Kidney capillary endothelial cell (primary cell): ENCODE measurements at regions not wholly inside any gene's neighbourhood (a gene's known extent, or its start where the extent isn't known, plus 50 kb on each side); places are given as distances from the start of the nearest gene placed in this dataset.
A peak's percentile ranks its signal among the peaks of the same experiment; 100 is the strongest.

Source experiments
- DNase-seq: peaks from one replicate; pipeline ENCODE4 v3.0.0-alpha.2; 2018; ENCODE audit warnings: low spot score

DNA sequence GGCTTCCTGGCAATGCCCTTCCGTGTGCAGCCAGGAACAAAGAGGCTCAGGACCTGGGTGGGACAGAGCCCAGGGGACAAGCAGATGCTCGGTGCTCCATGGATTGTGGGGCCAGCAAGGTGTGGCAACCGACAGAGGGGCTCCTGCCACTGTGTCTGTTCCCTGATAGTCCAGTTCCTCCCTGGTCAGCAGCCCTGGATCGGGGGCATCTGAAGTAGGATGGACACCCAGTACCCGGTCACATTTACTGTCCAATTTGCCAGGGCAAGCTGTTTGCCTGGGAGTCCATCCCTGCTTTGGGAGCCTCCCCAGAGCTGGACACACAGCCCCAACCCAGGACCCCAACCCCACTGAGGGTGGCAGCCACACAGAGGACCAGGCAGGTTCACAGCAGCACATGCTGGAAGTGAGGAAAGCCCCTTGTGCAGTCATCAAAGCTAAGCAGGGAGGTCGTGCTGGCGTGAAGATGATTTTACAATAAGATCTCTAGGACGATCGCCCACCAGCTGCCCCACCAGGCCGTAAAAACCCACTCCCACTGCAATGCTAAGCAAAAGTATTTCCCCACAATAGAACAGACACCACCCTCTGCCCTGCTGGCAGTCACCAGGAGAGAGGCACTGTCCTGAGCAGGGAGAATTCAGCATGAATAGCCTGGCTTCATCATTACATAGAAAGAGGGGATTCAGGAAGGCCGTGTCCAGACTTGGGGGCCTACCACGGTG lies 141.7 kb downstream of the NDUFA10 start:
- no peak for DNase-seq

- no peak for DNase-seq
Measured at GRCh38 chr2:239882781-239883180, 142.4 kb downstream of the NDUFA10 start.

GRCh38 chr2:239882331-239882732 lies 142.8 kb downstream of the NDUFA10 start:
- no peak for DNase-seq

GRCh38 chr2:239881561-239882320 lies 143.4 kb downstream of the NDUFA10 start:
- peak; percentile 73 for DNase-seq

DNA sequence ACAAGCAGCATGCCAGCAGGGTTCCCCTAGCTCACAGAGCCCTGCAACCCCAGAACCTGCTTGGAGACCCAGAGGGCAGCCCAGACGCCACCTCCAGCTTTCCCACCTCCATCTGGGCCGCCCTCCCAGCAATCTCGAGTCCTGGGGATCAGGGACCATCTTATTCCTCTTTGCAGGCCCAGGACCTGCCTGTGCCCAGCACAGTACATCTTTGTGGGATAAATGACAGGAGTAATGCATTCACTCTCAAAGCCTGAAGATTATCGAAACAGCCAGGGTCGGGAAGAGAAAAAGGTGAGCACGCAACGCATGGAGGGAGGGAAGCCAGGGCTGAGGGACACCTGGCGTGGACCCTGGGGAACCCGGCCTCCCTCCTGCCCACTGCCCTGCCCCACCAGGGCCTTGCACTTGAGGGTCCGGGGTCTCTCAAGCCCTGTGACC lies 144.1 kb downstream of the NDUFA10 start:
- no peak for DNase-seq

DNA sequence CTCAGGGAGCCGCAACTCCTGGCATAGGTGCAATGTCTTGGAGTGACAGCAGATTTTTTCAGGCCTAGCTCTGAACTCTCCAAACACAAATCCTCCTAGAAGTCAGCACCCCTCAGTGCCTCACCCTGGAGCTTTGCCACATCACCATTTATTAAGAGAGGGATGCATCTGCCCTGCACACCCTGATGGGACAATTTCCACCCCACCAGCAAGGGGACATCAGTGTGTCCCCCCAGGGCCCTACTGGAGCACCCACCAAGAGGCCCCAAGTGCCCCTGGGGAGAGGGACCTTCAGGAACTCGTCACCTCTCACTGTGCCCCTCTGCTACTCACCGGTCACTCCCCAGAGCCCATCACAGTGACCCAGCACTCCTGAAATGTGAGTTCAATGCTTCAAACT lies 144.7 kb downstream of the NDUFA10 start:
- no peak for DNase-seq

- no peak for DNase-seq
Measured at GRCh38 chr2:239879423-239880084, 145.6 kb downstream of the NDUFA10 start.

DNA sequence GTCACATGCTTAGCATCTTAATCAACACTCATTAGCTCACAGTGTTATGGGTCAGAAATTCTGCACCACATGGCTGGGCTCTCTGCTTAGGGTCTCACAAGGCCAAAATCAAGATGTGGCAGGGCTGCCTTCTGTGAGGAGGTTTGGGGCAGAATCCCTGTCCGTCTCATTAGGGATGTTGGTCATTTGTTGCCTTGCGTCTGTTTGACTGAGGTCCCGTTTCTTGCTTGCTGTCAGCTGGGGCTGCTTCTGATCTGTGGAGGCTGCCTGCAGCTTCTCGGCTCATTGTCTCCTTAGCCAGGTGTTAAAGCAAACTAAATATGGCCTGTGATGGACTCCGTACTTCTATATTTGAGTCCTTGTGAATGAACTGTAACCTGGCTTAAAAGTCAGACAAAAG lies 146.5 kb downstream of the NDUFA10 start:
- no peak for DNase-seq

GRCh38 chr2:239876948-239877289 lies 148.2 kb downstream of the NDUFA10 start:
- no peak for DNase-seq

- DNase-seq, result no peak
Measured at GRCh38 chr2:239876271-239876947, 148.7 kb downstream of the NDUFA10 start.

DNA sequence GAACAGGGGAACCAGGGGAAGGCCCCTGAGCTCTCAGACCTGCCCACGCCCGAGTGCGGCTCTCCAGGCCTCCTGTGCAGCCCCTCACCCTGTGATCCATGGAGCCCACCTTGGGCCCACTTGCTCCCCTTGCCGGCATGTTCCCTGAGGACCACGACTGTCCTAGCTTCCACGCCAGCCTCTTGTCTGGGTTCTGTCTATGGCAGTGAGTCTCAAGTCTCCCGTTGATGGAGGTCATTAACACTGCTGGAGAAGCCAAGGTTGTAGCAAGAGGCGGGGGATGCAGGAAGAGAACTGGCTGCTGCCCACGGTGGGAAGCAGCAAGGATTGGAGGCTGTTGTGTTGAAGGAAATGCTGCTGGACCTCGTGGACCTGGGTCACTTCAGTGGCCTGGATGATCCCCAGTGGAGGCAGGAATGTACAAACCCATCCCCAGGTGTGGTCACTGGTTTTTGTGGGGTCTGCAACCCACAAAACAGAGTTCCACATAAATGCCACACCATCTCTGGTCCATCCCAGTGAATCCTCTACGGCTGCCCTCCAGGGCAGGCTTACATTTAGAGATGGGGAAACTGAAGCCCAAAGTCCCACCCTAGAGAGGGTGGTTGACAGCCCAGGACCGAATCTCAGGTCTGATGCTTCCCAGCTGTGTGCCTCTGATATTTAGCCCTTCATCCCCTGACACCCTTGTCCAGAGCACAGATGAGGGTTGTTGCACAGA lies 150.3 kb downstream of the NDUFA10 start:
- DNase-seq, result no peak

DNA sequence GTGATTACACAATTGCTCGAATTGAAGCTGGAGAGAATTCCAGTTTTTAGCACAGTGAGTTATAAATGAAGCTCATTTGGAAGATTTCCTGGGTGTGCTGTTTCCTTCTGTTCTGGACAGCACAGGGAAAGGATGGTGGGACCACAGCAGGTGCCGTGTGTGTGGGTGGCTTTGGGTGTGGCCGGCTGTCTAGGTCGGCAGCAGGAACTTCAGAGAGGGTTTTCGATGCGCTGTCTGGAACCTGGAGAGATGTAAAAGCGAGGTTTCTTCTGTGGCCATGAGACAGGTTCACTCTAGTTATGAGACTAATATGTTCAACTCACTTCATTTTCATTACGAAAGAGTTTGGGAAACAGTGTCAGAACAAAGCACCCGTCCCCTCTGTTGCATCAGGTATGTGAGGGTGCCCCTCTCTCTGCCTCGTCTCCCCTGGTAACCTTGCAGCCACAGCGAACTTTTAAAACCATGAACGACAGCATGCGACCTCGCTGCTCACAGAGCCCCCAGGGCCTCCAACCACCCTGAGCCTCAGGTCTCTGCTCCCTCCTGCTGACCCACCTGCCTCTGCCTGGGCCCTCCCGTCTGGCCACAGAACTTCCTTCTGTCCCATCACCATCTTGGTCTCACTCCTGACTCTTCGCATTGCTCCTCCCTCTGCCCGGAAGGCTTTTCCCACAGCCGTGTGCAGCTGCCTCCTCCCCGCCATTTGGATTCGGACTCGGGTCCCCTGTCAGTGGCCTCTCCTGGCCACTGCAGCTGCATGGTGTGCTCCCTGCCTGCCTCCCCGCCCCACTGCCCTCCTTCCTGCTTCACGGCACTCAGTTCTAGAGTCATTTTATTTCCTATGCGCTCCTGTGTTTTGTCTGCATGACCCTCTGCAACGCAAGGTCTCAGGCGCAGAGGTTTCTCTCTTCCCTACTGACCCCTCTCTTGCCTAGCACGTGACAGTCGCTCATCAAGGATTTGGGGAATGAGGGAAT lies 151.2 kb downstream of the NDUFA10 start:
- DNase-seq, result no peak

DNA sequence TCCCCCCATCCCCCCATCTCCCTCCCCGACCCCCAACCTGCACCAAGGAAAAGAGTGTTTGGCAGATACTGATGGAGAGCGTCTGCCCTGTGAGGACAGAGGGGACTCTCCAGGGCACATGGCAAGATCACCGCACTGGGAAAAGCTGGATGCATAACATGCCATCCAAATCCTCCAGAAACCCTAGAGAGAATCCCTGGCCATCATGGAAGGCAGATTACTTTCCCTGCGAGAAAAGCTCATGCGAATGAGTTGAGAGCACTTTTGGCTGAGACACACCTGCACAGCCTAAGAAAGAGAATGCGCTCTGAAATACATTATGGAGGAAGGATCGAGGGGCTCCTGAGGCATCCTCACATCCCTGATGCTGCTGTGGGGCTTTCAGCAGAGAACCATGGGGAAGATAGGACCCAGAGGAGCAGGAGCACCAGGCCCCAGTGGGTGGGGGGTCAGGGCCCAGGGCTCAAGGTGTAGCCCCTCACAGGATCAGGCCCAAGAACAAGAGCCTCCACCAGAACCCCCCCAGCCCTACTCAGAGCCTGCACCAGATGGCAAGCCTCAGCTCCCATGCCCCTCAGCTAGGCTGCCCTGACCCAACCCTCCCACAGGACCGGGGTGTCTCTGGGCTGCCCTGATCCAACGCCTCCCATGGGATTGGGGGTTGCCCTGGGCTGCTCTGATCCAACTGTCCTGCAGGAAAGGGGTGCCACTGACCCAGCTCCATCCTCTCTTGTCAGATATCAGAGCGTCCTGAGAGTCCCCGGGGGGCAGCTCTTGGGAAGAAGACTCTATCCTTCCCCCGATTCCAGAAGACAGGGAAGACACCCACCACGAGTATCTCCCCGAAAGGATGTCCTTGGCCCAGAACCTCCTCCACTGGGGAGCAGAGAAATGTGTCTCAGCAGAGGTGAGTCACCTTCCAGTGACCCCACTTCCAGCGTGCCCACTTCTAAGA lies 153.4 kb downstream of the NDUFA10 start:
- DNase-seq, result no peak

DNA sequence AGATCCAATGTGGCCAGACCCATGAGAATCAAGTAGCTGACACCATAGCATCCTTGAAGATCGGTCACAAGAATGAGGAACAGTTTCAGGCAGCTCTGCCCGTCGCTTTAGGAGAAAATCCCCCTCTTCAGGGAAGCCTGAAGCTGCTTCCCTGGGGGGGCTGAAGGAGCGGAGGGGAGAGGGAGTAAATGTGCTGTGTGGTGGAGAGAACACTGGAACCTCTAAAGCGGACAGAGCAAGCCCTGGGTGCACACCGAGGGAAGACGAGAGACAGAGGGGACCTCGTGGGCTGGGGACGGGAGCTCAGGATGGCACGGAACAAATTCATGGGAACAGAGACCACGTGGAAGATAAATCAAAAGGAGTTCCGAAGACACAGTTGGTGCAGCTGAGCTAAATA lies 154.3 kb downstream of the NDUFA10 start:
- DNase-seq, result no peak

DNA sequence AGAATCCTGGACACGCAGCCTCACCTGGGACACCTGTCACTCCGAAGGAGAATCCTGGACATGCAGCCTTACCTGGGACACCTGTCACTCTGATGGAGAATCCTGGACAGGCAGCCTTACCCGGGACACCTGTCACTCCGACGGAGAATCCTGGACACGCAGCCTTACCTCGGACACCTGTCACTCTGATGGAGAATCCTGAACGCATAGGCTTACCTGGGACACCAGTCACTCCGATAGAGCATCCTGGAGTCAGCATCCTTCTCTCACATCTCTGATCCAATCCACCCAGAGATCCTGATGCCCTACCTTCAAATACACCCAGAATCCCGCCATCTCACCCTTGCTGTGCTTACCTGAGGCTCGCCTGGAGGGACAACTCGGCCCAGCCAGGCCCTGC lies 154.9 kb downstream of the NDUFA10 start:
- DNase-seq, result no peak

- DNase-seq, result no peak
Measured at GRCh38 chr2:239869272-239870155, 155.6 kb downstream of the NDUFA10 start.

GRCh38 chr2:239868556-239869181 lies 156.5 kb downstream of the NDUFA10 start:
- DNase-seq, result no peak

GRCh38 chr2:239866778-239867177 lies 158.4 kb downstream of the NDUFA10 start:
- DNase-seq, result no peak
